Tongue (tissue), 1 donor: ENCODE measurements at regions not wholly inside any gene's neighbourhood (a gene's known extent, or its start where the extent isn't known, plus 50 kb on each side); places are given as distances from the start of the nearest gene placed in this dataset.
A peak's percentile ranks its signal among the peaks of the same experiment; 100 is the strongest.

Source experiments
- DNase-seq: peaks from one replicate; pipeline ENCODE4 v3.0.0-alpha.2; 2015

DNA sequence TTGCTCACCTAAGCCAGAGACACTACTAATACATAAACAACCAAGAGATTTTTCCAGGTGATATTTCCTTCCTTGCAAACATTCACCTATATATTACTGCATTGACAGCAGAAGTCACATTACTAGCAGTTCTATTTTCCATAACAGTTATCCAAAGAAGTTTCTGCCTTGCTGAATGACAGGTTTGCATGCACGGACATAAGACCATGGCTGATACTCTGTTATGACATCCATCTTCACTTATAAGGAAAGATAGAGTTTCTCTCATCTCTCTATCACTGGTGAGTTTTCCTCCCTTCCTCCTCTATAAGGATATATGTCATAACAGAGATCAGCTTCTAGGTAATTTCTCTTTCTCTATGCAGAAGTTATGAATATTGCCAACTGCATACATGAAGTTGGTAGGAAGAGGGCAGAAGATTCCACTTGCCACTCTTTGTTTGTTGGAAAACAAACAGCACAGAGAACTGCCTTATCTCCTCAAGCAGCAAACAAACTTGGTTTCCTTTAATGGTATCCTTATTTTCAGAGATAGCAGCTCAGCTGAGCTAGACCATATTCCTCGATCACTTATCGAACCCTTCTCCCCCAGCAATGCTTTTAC is 557.0 kb downstream of the VRK1 start:
- DNase-seq = no peak

DNA sequence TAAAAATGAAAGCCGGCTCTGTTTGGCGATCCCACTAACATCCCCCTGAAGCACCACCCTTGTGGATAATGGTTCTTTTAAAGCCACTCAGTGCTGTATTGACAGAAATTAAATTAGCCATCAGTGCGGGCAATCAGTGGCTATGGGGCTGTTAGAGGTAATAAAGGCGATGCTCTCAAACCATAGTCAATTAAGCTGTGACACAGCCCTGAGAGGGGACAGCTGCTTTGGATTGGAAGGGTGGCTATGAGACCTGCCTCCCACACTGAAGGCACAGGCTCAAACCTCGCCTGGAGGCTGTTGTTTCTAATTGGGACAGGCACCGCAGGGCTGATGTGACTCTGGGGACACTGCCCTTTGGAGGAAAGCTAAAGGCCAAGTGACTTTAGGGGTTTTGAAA is 562.2 kb downstream of the VRK1 start:
- DNase-seq = no peak

DNA sequence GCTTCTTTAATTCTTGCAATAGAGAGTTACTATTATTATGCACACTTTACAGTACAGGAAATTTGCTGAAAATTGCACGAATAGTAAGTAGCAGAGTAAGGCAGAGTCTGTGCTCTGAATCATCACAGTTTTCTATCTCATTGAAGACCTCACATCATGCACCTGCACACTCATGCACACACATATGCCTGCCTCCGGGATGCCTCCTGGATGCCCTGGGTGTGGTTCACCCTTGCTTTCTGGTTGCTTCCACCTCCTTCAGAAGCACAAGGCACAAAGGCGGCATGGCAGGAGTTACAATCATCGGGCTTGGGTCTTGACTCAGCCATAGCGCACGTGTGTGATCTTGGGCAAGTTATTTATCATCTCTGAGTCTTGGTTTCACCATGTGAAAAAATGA is 564.0 kb downstream of the VRK1 start:
- DNase-seq = no peak

DNA sequence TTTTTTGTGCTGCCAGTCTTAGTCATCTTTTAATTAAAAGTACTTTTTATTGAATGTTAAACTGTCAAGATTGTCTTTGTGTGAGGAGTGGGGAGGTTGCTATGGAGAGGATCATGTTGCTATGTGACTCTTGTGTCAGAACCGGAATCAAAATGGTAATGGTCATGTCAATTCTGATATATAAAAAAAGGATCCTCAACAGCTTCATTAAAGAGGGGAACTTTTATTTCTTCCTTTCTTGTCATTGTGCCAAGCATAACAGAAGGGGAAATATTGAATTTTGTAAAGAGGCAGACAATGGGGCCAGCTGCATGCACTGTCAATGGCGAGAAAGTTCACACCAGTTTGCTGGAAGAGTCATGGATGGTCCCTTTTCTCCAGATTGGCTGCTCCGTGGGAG is 564.8 kb downstream of the VRK1 start:
- no peak for DNase-seq

DNA sequence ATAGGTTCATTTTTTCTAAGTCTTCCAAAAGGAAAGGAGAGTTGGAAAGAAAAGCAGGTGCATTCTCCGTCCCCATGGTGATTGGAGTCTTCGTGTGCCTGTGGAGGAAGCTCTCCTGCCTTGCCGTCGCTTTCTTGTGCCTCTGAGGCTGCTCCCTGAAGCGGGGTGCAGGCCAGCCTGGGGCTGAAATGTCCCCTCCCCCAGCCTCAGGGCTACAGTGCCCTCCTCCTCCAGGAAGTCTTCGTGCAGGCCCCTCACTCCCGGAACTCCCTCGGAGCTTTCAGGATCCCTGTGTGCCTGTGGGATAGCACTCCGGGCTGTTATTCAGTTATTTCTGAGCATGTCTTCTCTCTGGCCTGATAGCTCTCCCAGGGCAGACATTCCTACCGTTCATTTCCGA is 569.2 kb downstream of the VRK1 start:
- no peak for DNase-seq

DNA sequence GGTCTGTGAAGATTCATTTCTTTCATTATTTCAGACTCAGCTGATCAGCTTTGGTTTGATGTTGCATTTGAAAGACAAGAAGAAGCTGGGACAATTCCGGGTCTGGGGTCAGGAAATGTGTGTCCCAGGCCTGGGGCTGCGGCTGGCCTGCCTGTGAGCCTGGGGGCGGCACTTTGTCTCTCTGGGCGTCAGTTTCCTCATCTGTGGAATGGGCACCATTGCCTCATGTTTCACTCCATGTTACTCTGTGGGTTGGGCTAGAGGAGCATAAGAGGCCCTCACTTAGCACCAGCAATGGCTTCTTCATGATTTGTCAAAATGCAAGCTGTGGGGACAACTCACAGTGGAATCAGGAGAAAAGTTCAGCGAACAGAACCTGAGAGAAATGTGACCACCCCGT is 570.1 kb downstream of the VRK1 start:
- no peak for DNase-seq

DNA sequence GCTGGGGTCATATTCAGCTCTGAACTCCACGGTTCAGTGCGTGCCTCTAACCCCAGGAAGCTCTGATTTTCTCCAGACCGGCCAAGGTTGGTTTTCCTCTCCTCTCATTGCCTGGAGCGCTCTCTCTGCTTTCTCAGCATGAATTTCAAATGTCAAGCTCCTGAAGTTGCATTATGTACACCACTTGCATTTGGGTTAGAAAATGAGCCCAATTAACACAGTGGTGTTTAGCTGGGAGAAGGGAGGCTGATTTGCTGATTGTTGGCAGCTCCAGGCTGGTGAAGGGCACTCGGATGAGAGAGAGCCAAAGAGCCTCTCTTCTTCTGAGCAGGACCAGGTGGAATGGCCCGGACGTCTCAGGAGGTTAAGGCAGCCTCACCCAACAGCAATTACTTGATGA is 570.9 kb downstream of the VRK1 start:
- no peak for DNase-seq

DNA sequence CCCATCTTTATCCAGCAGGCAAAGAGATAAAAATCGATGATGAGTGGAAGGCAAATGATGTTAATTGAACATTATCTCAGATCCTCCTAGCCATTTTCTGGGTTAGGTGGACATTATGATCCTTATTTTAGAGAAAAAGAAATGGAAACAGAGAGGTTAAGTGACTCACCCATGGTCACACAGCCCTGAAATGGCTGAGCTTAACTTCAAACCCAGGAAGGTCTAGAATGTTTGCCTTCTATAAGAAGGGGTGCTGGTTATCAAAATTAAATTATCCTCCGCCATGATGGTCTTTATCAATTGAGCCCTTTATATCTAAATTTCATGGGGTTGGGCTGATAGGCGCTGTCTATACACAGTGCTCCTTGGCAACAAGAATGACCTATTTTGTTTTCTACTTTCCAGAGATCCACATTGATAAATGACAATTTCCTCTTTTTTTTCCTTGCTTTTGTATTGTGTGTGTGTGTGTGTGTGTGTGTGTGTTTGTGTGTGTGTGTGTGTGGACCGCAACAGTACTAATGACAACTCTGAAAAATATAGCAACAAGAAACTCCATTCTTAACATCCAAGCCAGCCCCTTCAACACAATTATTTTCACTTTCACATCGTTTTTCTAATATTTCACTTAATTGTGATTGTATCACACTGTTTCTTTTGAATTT is 571.9 kb downstream of the VRK1 start:
- DNase-seq = no peak

DNA sequence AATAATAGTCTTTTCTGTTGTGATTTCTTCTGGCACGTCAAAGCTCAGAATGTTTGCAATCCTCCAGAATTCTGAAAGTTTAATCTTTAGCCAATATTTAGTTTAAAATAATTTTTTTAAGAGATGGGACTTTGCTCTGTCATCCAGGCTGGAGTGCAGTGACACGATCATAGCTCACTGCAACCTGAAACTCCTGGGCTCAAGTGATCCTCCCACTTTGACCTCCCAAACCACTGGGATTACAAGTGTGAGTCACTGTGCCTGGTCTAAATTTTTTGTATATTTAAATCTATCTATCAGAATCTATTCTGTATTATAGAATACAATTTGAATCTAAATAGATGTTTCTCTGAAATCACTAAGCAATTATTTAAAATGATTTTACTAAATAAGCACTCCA is 572.7 kb downstream of the VRK1 start:
- no peak for DNase-seq

DNA sequence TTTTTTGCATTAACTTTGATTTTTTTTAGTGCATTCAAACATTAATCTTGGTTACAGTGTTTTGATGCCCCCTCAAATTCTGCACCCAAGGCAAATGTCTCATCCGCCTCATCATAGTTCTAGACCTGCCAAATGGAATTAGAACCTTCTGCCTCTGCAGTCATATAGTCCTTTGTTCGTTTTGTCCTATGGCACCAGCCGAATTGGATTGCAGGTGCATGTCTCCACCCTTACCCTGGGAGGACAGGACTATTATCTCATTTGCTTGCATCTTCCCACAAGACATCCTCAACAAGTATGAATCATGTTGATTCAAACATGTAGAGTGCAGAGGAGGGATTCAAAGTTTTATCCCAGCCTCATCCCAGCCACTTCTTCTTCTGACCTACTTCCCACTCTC is 579.1 kb downstream of the VRK1 start:
- no peak for DNase-seq

DNA sequence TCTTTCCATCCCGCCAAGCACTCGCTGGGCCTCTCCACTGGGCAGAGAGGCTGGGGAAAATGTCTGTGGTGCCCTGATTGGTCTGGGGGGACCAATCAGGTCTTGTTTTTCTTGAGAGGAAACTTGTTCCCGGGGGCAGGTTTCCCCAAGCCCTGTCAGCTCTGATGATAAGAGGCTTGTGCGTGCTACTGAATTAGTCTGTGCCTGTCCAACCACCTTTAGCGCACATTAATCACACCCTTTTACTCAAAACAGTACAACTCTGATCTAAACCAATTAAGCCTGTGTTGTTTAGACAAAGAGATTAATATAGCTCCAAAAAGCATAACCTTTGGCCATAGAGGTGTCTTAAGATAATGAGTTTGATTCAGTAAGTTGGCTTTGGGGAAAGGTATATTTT is 580.4 kb downstream of the VRK1 start:
- DNase-seq = no peak

DNA sequence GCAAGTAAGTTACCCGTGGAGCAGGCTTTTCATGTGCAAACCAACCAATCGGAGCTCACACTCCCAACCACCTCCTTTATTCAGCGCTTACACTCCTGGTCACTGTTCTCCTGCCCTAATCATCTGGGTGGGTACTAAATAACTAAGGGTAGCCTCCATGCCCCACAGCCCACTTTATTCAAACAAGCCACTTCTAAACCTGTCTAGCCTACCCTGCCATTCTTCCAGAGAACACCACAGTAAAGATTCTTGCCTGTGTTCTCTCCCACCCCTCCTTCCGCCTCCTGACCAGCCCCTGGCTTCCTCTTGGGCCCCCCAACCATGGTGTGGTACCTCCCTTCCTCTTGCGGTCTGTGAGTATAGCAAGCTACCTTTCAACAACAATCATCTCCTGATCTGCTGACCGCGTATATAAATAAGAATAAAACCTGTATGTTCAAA is 581.9 kb downstream of the VRK1 start:
- no peak for DNase-seq

DNA sequence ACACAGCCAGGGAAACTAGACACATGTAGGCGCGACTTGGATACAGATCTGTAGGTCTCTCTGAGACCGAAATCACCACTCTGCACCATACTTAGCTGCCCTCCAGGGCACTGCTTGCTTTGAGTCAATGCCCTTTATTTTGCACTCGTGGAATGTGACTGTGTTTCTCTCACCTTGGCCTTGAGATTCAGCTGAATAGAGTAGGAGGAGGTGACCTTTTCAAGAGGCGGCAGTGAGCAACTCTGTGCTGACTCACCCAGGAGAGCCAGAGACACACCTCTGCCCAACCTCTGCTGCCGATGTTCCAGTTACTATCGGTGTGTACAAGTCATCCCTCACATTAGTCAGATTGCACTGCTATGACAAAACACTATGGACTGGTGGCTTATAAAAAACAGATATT is 583.4 kb downstream of the VRK1 start:
- DNase-seq = no peak

DNA sequence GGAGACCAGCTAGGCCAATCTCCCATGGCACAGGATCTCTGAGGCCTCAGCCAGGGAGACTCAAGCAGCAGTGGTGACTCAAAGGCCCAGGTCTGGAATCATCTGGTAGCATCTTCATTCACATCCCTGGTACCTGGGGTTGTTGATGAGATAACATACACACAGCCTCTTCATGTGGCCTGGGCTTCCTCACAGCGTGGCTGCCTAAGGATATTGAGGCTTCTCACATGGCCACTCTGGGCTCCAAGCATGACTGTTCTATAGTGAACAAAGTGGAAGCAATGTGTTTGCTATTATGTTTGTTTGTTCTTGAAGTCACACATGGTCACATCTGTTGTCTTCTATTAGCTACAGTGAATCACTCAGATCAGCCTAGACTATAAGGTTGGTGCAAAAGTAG is 584.1 kb downstream of the VRK1 start:
- DNase-seq = no peak

DNA sequence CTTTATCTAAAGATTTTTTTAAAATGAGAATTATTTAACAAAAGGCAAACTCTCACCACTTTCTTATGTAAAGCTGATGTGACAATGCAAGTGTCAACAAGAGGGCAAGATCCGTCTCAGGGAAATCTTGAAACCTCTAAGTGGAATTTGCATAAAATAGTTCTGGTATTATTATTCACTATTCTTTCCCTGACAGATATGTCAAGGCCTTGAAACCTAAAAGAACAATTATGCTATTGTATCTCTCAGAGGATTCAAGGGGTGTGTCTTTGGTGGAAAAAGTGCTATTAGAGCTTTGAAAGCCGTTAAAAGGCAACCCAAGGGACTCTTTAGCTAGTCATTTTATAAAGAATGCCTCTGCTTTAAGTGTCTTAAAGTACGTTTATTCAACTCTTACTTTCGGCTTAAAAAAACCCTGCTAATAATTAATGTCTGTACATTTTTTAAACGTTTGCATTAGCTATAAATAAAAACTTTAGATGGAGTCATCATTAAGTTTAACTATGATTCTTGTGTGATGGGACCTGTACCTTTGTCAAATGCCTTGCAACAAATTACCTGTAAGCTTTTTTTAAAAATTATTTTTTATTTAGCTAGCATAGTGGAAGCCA is 585.5 kb downstream of the VRK1 start:
- DNase-seq = no peak

DNA sequence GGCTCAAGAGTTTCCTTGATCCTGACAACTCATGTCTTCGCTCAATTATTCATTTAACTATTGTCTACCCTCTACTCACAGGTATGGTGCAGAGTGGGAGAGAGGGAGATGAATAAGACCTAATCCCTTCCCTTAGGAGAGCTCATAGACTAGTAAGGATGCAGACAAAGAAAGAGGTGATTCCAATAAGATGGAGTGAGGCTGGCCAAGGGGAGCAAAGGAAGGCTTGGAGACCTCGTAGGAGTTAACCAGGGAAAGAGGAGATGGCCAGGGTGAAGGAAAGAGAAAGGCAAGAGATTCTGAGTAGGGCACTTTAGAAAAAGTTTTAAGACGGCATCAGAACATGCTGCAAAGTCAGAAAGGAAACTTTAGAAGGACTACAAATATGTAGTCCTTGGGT is 588.5 kb downstream of the VRK1 start:
- DNase-seq = no peak

DNA sequence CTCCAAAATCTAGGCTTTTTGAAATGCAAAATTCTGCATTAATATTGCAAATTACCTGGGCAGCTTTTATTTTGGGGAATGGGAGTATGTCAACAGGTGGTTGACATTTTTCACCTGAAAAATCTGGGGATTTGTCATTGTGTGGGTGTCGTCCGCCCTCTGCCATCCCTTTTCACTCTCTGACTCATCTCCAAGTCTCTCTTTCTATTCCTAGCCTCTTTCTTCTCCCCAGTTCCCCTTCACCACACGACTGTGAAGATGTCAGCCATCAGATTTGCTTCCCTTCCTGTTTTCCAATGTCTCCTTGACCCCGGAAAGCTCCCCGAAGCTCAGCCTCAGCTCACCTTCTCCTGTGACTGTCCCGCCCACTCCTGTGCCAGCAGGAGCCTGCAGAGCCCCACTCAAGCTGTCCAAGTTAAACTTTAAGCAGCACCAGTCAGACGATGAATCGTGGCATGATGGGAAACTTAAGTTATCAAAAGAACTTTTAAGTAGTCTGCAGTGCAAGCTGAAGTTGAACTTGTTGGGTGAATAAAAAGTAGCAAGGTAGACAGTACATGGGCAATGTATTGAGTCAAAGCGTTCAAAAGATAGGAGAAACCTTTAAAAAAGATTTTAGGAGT is 590.2 kb downstream of the VRK1 start:
- DNase-seq = no peak

DNA sequence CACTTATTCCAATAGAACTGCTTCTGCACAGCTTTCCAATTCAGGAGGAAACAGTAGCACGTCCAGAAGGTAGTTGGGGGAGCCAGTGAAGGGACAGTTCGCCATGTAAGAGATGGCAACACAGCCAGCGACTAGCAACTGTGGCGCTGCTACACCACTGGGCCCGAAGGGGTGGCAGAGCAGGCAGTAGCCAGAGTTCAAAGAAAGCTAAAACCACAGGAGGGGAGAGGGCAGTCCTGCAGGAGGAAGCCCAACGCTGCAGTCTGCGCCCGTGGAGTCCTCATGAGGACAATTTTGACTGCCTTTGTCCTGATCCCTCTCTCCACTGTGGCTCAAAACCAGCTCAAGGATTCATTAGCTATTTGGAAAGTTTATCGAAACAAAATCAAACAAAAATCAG is 591.2 kb downstream of the VRK1 start:
- DNase-seq = no peak

DNA sequence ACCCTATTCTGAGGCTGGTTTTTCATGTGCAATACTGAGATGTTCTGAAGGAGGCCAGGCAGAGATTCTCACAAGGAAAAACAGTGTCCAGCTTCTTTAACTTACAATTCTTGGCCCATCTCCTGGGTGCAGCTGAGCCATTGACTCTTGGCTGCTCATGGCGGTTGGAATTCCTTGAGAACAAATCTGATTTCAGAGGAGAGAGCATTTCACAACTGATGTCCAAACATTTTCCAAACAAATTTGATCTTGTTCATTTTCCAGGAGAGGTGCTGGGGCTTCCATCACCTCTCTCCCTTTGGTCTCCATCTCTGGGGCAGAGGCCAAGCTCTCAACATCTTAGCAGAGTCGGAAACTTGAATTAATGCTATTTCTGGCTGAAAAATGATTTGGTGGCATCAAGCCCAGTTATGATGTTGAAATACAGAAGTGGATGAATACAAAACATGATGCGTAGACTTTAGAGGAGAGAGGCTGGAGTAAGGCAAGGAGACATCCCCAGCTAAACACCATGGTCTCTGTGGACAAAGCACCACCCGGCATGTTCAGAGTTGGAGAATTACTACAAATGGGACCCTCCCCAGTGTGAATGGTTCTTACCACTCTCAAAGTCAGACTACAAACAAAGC is 593.0 kb downstream of the VRK1 start:
- peak; percentile 88 for DNase-seq

DNA sequence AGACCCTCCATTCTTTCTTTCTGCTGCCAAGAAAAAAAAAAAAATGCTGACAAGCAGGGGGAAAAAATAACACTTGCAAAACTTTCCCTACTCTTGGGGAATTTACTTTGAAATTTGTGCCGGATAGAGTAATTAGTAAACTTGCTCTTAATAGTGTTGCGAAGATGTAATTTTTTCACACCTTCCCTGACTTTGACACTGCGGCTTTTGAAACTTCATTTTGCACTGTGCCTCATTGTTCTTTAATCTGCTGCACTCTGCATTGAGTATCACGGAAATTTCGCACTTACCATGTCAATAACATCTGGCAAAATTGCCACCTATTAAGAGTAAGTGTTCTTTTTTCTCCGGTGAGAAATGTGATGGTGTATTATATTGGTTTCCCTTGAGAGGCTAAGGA is 596.1 kb downstream of the VRK1 start:
- no peak for DNase-seq

DNA sequence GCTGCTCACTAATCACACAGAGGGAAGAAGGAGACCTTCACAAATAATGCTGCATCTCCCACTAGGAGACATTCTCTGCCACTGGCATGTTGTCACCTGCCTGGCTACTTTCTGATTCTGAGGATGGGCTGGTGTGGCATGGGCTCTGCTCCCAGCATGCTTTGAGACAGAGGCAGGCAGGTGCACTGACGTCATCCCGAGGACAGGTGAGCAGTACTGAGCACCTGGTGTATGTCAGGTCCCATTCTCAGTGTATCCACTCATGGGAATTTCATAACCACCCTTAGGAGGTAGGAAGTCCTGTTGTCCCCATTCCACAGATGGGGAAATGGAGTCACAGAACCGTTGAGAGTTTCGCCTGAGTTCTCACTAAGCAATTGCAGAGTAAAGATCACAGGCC is 597.9 kb downstream of the VRK1 start:
- no peak for DNase-seq

DNA sequence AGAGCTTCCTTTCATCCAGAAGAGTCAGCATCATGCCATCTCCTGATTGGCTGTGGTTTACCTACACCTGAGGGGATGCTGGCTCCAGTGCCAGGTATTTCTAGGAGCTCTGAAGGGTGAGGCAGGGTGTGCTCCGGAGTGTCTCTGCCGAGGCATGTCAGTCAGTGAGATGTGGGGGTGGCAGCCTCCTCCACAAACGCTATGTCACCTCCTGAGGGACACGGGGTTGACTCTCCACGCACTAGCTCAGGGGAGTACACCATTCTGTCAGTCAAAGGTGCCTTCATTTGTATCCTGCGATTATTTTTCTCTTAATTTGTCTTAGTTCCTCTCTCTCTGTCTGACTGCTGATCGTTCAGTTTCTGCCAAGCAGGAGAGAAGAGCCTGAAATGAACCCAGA is 604.5 kb downstream of the VRK1 start:
- DNase-seq = no peak

DNA sequence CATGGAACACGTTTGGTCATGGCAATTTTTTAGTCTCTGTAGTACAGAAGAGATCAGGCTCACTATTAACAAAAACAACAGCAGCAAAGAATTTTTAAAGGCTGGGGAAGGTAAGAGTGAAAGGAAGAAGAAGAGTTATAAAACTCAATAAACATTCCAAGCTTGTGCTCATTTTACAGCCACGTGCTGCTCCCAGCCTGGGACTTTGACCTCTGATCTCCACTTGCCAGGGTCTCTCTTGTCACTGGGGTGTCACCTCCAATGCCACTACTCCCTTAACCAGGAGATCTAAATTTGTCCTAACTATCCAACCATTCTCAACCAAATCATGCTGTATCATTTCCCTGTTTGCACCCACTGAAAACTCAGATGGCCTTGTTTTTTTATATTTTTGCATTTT is 605.1 kb downstream of the VRK1 start:
- DNase-seq = no peak
